ENCODE measurements at regions not wholly inside any gene's neighbourhood (a gene's known extent, or its start where the extent isn't known, plus 50 kb on each side); places are given as distances from the start of the nearest gene placed in this dataset.
A peak's percentile ranks its signal among the peaks of the same experiment; 100 is the strongest.

DNA sequence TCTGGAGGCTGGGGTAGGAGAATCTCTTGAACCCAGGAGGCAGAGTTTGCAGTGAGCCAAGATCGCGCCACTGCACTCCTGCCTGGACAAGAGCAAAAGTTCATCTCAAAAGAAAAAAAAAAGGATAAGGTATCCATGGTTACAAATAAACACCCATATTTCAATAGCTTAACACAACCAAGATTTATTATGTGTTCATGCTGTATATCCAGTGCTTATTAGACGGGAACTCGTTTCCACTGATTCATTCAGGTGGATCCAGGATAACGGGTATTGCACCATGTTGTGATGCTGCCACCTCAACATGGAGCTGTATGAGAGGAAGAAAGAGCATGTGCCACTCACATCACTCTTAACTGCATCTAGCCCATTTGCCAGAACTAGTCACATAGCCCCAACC lies 69.1 kb upstream of the HIVEP1 start (continued):
- TF ChIP-seq ZNF384 (IDR thresholded peaks at IDR 0.05; ENCODE audit: low read depth, low read length) (0 out of 2 replicates have a peak, but pooled peaks have one; percentile 43), ZNF24 (IDR thresholded peaks at IDR 0.05) (no peak), FOXJ2 (tag; IDR thresholded peaks at IDR 0.05) (peak; percentile 83), BCOR (IDR thresholded peaks at IDR 0.05) (no peak), ZNF184 (CRISPR knock-in tag; IDR thresholded peaks at IDR 0.05) (no peak), MEIS2 (IDR thresholded peaks at IDR 0.05; ENCODE audit: partially characterized antibody) (peak; percentile 36)
- TF ChIP-seq, protein P1, sequence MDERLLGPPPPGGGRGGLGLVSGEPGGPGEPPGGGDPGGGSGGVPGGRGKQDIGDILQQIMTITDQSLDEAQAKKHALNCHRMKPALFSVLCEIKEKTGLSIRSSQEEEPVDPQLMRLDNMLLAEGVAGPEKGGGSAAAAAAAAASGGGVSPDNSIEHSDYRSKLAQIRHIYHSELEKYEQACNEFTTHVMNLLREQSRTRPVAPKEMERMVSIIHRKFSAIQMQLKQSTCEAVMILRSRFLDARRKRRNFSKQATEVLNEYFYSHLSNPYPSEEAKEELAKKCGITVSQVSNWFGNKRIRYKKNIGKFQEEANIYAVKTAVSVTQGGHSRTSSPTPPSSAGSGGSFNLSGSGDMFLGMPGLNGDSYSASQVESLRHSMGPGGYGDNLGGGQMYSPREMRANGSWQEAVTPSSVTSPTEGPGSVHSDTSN (CRISPR knock-in tag; IDR thresholded peaks at IDR 0.05; ENCODE audit: low read depth), result no peak
- TF ChIP-seq, protein P1 (tag; conservative IDR thresholded peaks at IDR 0.05; ENCODE audit: low read depth), result peak; percentile 40; the same call in 1 of the 2 replicates

DNA sequence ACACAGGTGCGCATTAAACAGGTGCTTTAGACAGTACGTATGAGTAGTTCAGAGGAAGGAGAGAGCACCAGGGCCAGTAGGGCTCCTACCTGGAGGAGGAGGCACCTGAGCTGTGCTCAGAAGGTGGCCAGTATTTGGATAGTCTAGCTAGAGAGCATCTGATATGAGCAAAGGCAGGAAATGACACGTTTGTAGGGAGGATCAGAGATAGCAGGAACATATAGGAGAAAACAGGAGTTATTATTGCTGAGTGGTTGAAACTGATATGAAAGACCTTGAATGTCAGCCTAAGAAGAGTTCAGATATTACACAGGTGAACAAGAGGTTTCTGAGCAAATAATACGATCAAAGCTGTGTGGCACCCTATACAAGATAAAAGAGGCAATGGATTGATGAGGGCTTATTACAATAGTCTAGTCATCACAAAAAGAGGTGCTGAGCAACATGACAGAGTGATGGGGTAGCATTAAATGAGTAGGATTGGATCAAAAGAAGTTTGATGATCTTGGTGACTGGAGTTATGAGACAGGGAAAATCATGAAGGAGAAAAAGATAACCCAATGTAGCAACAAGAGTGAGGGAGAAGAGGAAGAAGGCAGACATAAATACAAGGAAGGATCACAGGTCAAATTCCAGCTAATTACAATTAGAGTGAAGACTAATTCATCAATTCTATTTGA lies 69.8 kb upstream of the HIVEP1 start:
- intact Hi-C loops (cut with micrococcal nuclease) (no loop called here), in situ Hi-C loops (cut with MboI) (no loop called here)
- no peaks in the 10 kb centered on the region for H3K79me2 ChIP-seq (ENCODE audit: control insufficient read depth, insufficient read depth, low read length)
- CTCF ChIA-PET (ENCODE audit: low intra/inter-chr PET ratio), result no interaction called here
- 32% methylated on average over 4 of the region's 4 CpGs for WGBS (ENCODE audit: insufficient coverage, low coverage, missing lambda C conversion rate)
- peak overlapping the region; percentile 5; the same call in 1 of the 2 replicates for H2AFZ ChIP-seq (ENCODE audit: low read depth, low read length)
- H3K9me3 ChIP-seq (replicated peaks; ENCODE audit: control insufficient read depth, insufficient read depth, low read depth, low read length), result no peaks in the 10 kb centered on the region; the same call in 1 of the 2 replicates
- POLR2A ChIA-PET, result interaction anchor here (0.9 to 1.5 kb wide), 3 partner anchors 11 to 33 kb away, joined by 3 to 10 read pairs (median 3); no protein-coding TSS in a partner anchor
- H3K4me3 ChIP-seq, result no peak overlapping the region
- no peaks in the 10 kb centered on the region for H3K36me3 ChIP-seq (ENCODE audit: control insufficient read depth, insufficient read depth, low read length)
- H4K20me1 ChIP-seq (replicated peaks; ENCODE audit: control insufficient read depth, insufficient read depth, low read length), result no peaks in the 10 kb centered on the region
- H3K9me1 ChIP-seq (ENCODE audit: control insufficient read depth, insufficient read depth, low read length), result no peaks in the 10 kb centered on the region
- DNase-seq (ENCODE audit: extremely low read depth in 1 of 4, low spot score in 3 of 4) (peak in 1 of 4 experiments; percentile 76), ATAC-seq (peak; percentile 44), FAIRE-seq (peak; percentile 69)
- peak overlapping the region; percentile 39; the same call in 1 of the 3 replicates for H3K27ac ChIP-seq (ENCODE audit: extremely low read depth, low read depth, low read length)
- no peak overlapping the region for H3K9ac ChIP-seq (ENCODE audit: insufficient read depth in 1 of 2, low read depth in 2 of 2, low read length in 2 of 2)
- H3K4me2 ChIP-seq (ENCODE audit: insufficient read depth, low read length), result peak overlapping the region; percentile 47; the same call in 1 of the 2 replicates
- peaks cover 12 to 26% of the 10 kb centered on the region in 2 experiments; a peak in 4 of 5 replicates for H3K4me1 ChIP-seq (replicated peaks in 1 of 2; ENCODE audit: control insufficient read depth in 2 of 2, insufficient read depth in 2 of 2, low read length in 2 of 2)
- no TSS peak for BruUV-seq (replicated peaks)
- H3K27me3 ChIP-seq (ENCODE audit: control insufficient read depth in 2 of 2, insufficient read depth in 2 of 2, low read length in 2 of 2), result no peaks in the 10 kb centered on the region
- TF ChIP-seq SRSF1 (IDR thresholded peaks at IDR 0.05; ENCODE audit: low read depth, low read length), result no peak
- TF ChIP-seq, protein P2, sequence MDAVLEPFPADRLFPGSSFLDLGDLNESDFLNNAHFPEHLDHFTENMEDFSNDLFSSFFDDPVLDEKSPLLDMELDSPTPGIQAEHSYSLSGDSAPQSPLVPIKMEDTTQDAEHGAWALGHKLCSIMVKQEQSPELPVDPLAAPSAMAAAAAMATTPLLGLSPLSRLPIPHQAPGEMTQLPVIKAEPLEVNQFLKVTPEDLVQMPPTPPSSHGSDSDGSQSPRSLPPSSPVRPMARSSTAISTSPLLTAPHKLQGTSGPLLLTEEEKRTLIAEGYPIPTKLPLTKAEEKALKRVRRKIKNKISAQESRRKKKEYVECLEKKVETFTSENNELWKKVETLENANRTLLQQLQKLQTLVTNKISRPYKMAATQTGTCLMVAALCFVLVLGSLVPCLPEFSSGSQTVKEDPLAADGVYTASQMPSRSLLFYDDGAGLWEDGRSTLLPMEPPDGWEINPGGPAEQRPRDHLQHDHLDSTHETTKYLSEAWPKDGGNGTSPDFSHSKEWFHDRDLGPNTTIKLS (IDR thresholded peaks at IDR 0.05; ENCODE audit: borderline replicate concordance, low read depth), result no peak
- no peak; the same call in 1 of the 2 replicates for TF ChIP-seq GATA2 (CRISPR knock-in tag; IDR thresholded peaks at IDR 0.05)
- TF ChIP-seq ZNF12 (CRISPR knock-in tag; IDR thresholded peaks at IDR 0.05), result no peak
- TF ChIP-seq HNRNPL (IDR thresholded peaks at IDR 0.05; ENCODE audit: low read depth, low read length), result no peak
- TF ChIP-seq ZNF133 (CRISPR knock-in tag; IDR thresholded peaks at IDR 0.05), result no peak
- TF ChIP-seq CHD2 (IDR thresholded peaks at IDR 0.05; ENCODE audit: low read depth, low read length), result no peak
- peak in 1 of 2 experiments; percentile 74; a peak in 2 of 4 replicates for TF ChIP-seq TRIM24 (IDR thresholded peaks at IDR 0.05)
- TF ChIP-seq SLC30A9 (CRISPR knock-in tag; IDR thresholded peaks at IDR 0.05), result no peak
- TF ChIP-seq ZNF174 (CRISPR knock-in tag; IDR thresholded peaks at IDR 0.05), result no peak

Measured in K562 (cell line).